Esophagus squamous epithelium (tissue), 5 donors: ENCODE measurements at regions not wholly inside any gene's neighbourhood (a gene's known extent, or its start where the extent isn't known, plus 50 kb on each side); places are given as distances from the start of the nearest gene placed in this dataset.

Experiments used
- DNase-seq: peaks from one replicate; lab custom pipeline; 2025; lab: John Stamatoyannopoulos, UW
- H3K27ac ChIP-seq, 4 donors: fragments of 200-600 bp; sonication (generic); one replicate each; pipeline ENCODE4 v1.5.1; 2016 to 2019; ENCODE audit warnings: mild to moderate bottlenecking in 1 of 4
- H3K27me3 ChIP-seq, 4 donors: fragments of 200-600 bp; sonication (generic); 1 replicate in 3 of 4; 2 replicates in 1 of 4; pipeline versions ENCODE4 v1.5.1 to v1.6.0; 2017 to 2021; ENCODE audit warnings: antibody characterized with exemption in 1 of 4
- H3K36me3 ChIP-seq, 3 donors: fragments of 200-600 bp; sonication (generic); one replicate each; pipeline ENCODE4 v1.5.1; 2016 to 2019
- H3K4me1 ChIP-seq, 3 donors: fragments of 200-600 bp; sonication (generic); one replicate each; pipeline ENCODE4 v1.5.1; 2017 to 2019
- H3K4me3 ChIP-seq, 4 donors: fragments of 200-600 bp; sonication (generic); 1 replicate in 3 of 4; 2 replicates in 1 of 4; pipeline ENCODE4 v1.5.1; 2016 to 2019; ENCODE audit warnings: mild to moderate bottlenecking in 2 of 4, moderate library complexity in 1 of 4
- H3K9me3 ChIP-seq, 3 donors: fragments of 200-600 bp; sonication (generic); one replicate each; pipeline ENCODE4 v1.5.1; 2016 to 2019
- CTCF ChIP-seq, 6 experiments: fragments of 450-650 bp in 4 of 6; fragments of 200-600 bp in 2 of 6; sonication (generic) in 2 of 6; IDR thresholded peaks; one replicate each; pipeline ENCODE4 v1.5.1; 2016 to 2019; ENCODE audit warnings: antibody characterized with exemption in 6 of 6, mild to moderate bottlenecking in 4 of 6, moderate library complexity in 4 of 6
- POLR2A ChIP-seq, 4 donors: fragments of 450-650 bp; IDR thresholded peaks; one replicate each; pipeline ENCODE4 v1.6.1; 2017; ENCODE audit warnings: antibody characterized with exemption in 4 of 4, mild to moderate bottlenecking in 4 of 4, moderate library complexity in 3 of 4
- WGBS, 2 donors: methylation state at CpG; one replicate each; pipeline ENCODE4 v1.1.5; 2018; 5-methylcytosine and 5-hydroxymethylcytosine counted together
- intact Hi-C: fragments of 100-400 bp; cut with DNase I; formaldehyde crosslinking; loops from one replicate; pipeline ENCODE4 v1.15.0; 2022
- donor health status: DM: yes; HTN: yes; CAD: no.

DNA sequence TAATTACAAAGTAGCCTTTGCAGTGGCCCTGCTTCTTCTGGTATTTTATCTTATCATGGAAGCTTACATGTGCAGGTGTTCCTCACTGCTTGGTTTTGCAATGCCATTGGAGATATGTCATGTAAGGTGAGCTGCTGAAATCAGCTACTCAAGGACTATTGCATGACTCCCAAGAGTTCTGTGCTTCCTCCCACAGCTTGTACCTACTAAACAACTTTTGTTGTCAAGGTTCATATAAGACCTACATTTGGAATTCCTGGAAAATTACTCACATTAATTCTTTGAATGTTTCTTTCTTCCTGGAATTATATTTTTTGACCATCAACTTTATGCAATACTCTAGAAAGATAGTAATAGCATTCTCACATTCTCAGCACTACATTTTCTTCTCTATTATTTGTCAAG lies 427.5 kb upstream of the HSF2 start:
- TF ChIP-seq CTCF (IDR thresholded peaks at IDR 0.05) (no peak), POLR2A (IDR thresholded peaks at IDR 0.05) (no peak)
- no peak overlapping the region for H3K4me3 ChIP-seq
- DNase-seq: no peak
- no peaks in the 10 kb centered on the region for H3K4me1 ChIP-seq
- no peaks in the 10 kb centered on the region for H3K36me3 ChIP-seq
- intact Hi-C loops: no loop called here
- no peak overlapping the region for H3K27ac ChIP-seq
- H3K9me3 ChIP-seq: no peaks in the 10 kb centered on the region
- H3K27me3 ChIP-seq: no peaks in the 10 kb centered on the region

- H3K4me1 ChIP-seq: no peaks in the 10 kb centered on the region
- no peak for TF ChIP-seq CTCF (IDR thresholded peaks at IDR 0.05)
- TF ChIP-seq POLR2A (IDR thresholded peaks at IDR 0.05): no peak
- WGBS, 2 donors: 49 to 89% methylated on average over 2 to 3 of the region's 3 CpGs
- DNase-seq: no peak
- no peaks in the 10 kb centered on the region for H3K9me3 ChIP-seq
- H3K36me3 ChIP-seq: no peaks in the 10 kb centered on the region
- H3K4me3 ChIP-seq: no peak overlapping the region
- intact Hi-C loops: no loop called here
- no peaks in the 10 kb centered on the region for H3K27me3 ChIP-seq
- H3K27ac ChIP-seq: no peak overlapping the region
Measured at GRCh38 chr6:121984956-121985355, 414.5 kb upstream of the HSF2 start.

DNA sequence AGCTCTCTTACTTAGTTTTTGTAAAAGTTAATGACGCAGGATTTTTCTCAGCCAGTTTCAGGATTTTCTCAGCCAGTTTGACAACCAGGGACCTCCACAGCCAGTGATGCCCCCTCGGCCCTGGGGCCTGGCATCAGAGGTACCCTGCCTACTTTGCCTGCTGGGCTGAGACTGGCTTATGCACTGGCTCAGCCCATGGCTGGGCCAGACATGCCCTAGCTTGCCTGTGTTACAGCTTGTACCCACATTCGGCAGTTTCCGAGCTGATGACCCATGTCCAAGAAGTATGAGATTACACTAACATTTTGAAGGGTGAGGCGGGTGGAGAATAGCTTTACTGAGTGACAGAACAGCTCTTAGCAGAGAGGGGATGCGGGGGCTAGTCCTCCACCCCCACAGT lies 406.1 kb upstream of the HSF2 start:
- WGBS, 2 donors: 58 to 75% methylated on average over 4 to 6 of the region's 6 CpGs
- TF ChIP-seq CTCF (IDR thresholded peaks at IDR 0.05): no peak
- TF ChIP-seq POLR2A (IDR thresholded peaks at IDR 0.05): no peak
- H3K4me1 ChIP-seq: no peaks in the 10 kb centered on the region
- no peak overlapping the region for H3K4me3 ChIP-seq
- no peaks in the 10 kb centered on the region for H3K27me3 ChIP-seq
- H3K9me3 ChIP-seq: no peaks in the 10 kb centered on the region
- intact Hi-C loops: no loop called here
- H3K36me3 ChIP-seq: no peaks in the 10 kb centered on the region
- DNase-seq: no peak
- no peak overlapping the region for H3K27ac ChIP-seq

DNA sequence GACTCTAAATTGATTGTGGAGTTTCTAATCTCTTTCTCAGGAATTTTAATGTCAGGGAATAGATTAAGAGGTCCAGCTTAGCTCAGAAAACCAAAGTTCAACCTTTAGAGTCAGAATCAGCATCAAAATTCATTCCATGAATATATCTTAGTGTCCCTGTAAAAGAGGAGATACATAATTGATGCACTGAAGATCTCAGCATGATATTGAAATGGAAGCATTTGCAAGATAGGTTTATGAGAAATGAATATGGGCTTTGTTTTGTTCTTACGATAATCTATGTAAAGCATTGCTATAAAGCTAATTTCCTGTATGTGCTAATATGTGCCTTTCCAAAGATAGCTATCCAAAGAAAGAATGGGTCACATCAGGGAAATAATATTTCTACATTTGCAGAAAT lies 404.5 kb upstream of the HSF2 start:
- Histone ChIP-seq H3K4me1 (no peaks in the 10 kb centered on the region), H3K9me3 (no peaks in the 10 kb centered on the region), H3K36me3 (no peaks in the 10 kb centered on the region), H3K27me3 (no peaks in the 10 kb centered on the region), H3K4me3 (no peak overlapping the region), H3K27ac (no peak overlapping the region)
- no peak for DNase-seq
- TF ChIP-seq POLR2A (IDR thresholded peaks at IDR 0.05) (no peak), CTCF (IDR thresholded peaks at IDR 0.05) (no peak)
- intact Hi-C loops: no loop called here
- WGBS, 2 donors: 41 to 85% methylated on average over 1 of the region's 1 CpG

DNA sequence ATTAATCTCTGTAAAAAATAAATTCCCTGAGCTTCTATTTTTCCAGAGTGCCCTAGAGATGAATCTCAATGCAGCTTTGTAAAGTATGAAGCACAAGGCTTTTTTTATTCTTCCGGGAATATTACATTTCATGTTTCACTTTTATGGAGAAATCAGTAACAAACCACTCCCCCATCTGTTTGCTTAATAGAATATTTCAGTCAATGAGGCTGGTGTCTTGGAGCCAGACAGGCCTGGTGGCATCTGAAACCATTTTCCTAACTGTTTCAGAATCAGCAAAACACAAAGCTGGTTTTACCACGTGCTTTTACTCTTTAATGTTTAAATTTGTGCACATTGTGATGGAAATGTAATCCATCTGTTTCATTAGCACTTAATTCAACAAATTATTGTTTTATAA lies 400.8 kb upstream of the HSF2 start:
- 50 to 54% methylated on average over 2 of the region's 2 CpGs for WGBS, 2 donors
- Histone ChIP-seq H3K9me3 (no peaks in the 10 kb centered on the region), H3K4me1 (no peaks in the 10 kb centered on the region), H3K27ac (no peak overlapping the region), H3K4me3 (no peak overlapping the region), H3K36me3 (no peaks in the 10 kb centered on the region), H3K27me3 (no peaks in the 10 kb centered on the region)
- intact Hi-C loops: no loop called here
- TF ChIP-seq CTCF (IDR thresholded peaks at IDR 0.05) (no peak), POLR2A (IDR thresholded peaks at IDR 0.05) (no peak)
- DNase-seq: no peak
